Sigmoid colon (tissue), 6 donors: ENCODE measurements at regions not wholly inside any gene's neighbourhood (a gene's known extent, or its start where the extent isn't known, plus 50 kb on each side); places are given as distances from the start of the nearest gene placed in this dataset.

Experiments used
- DNase-seq: peaks from one replicate; pipeline ENCODE4 v3.0.0-alpha.2; 2019
- H3K27ac ChIP-seq, 4 donors: fragments of 200-600 bp; sonication (generic); one replicate each; pipeline ENCODE4 v1.5.1; 2016 to 2019; ENCODE audit warnings: mild to moderate bottlenecking in 1 of 4
- H3K27me3 ChIP-seq, 3 donors: fragments of 200-600 bp; sonication (generic); one replicate each; pipeline ENCODE4 v1.5.1; 2019; ENCODE audit warnings: mild to moderate bottlenecking in 1 of 3
- H3K36me3 ChIP-seq, 4 donors: fragments of 200-600 bp; sonication (generic); one replicate each; pipeline ENCODE4 v1.5.1; 2016 to 2019
- H3K4me1 ChIP-seq, 4 donors: fragments of 200-600 bp; sonication (generic); one replicate each; pipeline ENCODE4 v1.5.1; 2017 to 2019
- H3K4me3 ChIP-seq, 4 donors: fragments of 200-600 bp; sonication (generic); one replicate each; pipeline ENCODE4 v1.5.1; 2017 to 2019; ENCODE audit warnings: mild to moderate bottlenecking in 2 of 4, moderate library complexity in 1 of 4
- H3K9me3 ChIP-seq, 4 donors: fragments of 200-600 bp in 3 of 4; sonication (generic) in 3 of 4; one replicate each; pipeline versions ENCODE4 v1.5.1 to v1.6.1; 2013 to 2019
- EP300 ChIP-seq, 4 donors: sonication (generic); formaldehyde crosslinking; IDR thresholded peaks; one replicate each; pipeline ENCODE4 v1.6.1; 2017; ENCODE audit warnings: antibody characterized with exemption in 4 of 4
- POLR2A ChIP-seq, 2 donors: fragments of 450-650 bp; IDR thresholded peaks; one replicate each; pipeline ENCODE4 v1.6.1; 2016; ENCODE audit warnings: antibody characterized with exemption in 2 of 2, mild to moderate bottlenecking in 2 of 2, moderate library complexity in 2 of 2
- POLR2AphosphoS5 ChIP-seq, 4 donors: sonication (generic); formaldehyde crosslinking; IDR thresholded peaks; one replicate each; pipeline ENCODE4 v1.6.1; 2017; ENCODE audit warnings: antibody characterized with exemption in 4 of 4
- WGBS, 2 donors: extraction: QIAGEN DNeasy Blood & Tissue Kit; methylation state at CpG; one replicate each; pipeline ENCODE4 v1.1.7; 2013; 5-methylcytosine and 5-hydroxymethylcytosine counted together
- intact Hi-C: fragments of 100-400 bp; cut with DNase I; formaldehyde crosslinking; loops from one replicate; pipeline ENCODE4 v1.15.1; 2023
- TF ChIP-seq, protein P1 (sequence below), 4 experiments: fragments of 450-650 bp in 3 of 4; fragments of 200-600 bp in 1 of 4; IDR thresholded peaks; one replicate each; pipeline ENCODE4 v1.5.1; 2016 to 2019; ENCODE audit warnings: antibody characterized with exemption in 4 of 4, mild to moderate bottlenecking in 3 of 4, moderate library complexity in 2 of 4
- donor health status: healthy with polysubstance abuse.
- donor health status: healthy.

DNA sequence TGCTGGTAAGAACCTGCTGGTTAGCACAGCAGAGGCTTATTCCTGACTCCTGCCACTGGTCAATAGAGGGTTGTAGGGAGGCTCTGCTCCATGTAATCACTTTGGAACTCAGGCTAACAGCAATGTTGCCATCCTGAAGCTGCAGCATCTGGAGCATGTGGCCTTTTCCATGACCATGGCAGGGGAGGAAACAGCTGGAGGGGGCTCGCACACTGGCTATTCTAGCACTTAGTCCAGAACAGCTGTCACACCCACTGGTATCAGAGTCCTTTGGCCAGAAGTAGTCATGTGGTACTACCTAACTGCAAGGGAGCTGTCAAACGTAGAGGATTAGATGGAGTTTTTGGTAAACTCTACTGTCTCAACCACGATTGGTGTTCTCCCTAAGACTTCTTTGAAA, 450.0 kb downstream of the RPS24 start:
- H3K36me3 ChIP-seq: no peaks in the 10 kb centered on the region
- H3K9me3 ChIP-seq: no peaks in the 10 kb centered on the region
- H3K27me3 ChIP-seq: no peaks in the 10 kb centered on the region
- WGBS, 2 donors: 68 to 85% methylated on average over 3 of the region's 3 CpGs
- no peak for DNase-seq
- H3K4me3 ChIP-seq: no peak overlapping the region
- TF ChIP-seq POLR2A (IDR thresholded peaks at IDR 0.05) (no peak), EP300 (IDR thresholded peaks at IDR 0.05) (no peak), POLR2AphosphoS5 (IDR thresholded peaks at IDR 0.05) (no peak)
- TF ChIP-seq, protein P1, sequence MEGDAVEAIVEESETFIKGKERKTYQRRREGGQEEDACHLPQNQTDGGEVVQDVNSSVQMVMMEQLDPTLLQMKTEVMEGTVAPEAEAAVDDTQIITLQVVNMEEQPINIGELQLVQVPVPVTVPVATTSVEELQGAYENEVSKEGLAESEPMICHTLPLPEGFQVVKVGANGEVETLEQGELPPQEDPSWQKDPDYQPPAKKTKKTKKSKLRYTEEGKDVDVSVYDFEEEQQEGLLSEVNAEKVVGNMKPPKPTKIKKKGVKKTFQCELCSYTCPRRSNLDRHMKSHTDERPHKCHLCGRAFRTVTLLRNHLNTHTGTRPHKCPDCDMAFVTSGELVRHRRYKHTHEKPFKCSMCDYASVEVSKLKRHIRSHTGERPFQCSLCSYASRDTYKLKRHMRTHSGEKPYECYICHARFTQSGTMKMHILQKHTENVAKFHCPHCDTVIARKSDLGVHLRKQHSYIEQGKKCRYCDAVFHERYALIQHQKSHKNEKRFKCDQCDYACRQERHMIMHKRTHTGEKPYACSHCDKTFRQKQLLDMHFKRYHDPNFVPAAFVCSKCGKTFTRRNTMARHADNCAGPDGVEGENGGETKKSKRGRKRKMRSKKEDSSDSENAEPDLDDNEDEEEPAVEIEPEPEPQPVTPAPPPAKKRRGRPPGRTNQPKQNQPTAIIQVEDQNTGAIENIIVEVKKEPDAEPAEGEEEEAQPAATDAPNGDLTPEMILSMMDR (IDR thresholded peaks at IDR 0.05): no peak
- intact Hi-C loops: no loop called here
- H3K27ac ChIP-seq: no peak overlapping the region
- H3K4me1 ChIP-seq: peaks cover 0 to 6% (median 0%) of the 10 kb centered on the region in 4 donors

GRCh38 chr10:78489034-78489433, 455.4 kb downstream of the RPS24 start:
- no peak overlapping the region for H3K27ac ChIP-seq
- intact Hi-C loops: no loop called here
- 77 to 84% methylated on average over 1 of the region's 1 CpG for WGBS, 2 donors
- H3K4me3 ChIP-seq: no peak overlapping the region
- no peaks in the 10 kb centered on the region for H3K36me3 ChIP-seq
- peaks cover 0 to 5% (median 4%) of the 10 kb centered on the region in 4 donors for H3K9me3 ChIP-seq
- TF ChIP-seq POLR2AphosphoS5 (IDR thresholded peaks at IDR 0.05) (no peak), EP300 (IDR thresholded peaks at IDR 0.05) (no peak), POLR2A (IDR thresholded peaks at IDR 0.05) (no peak)
- TF ChIP-seq, protein P1 (IDR thresholded peaks at IDR 0.05): no peak
- no peaks in the 10 kb centered on the region for H3K27me3 ChIP-seq
- H3K4me1 ChIP-seq: peaks cover 0 to 3% (median 0%) of the 10 kb centered on the region in 4 donors
- DNase-seq: no peak

GRCh38 chr10:78491812-78492211, 458.1 kb downstream of the RPS24 start:
- Histone ChIP-seq H3K9me3 (peaks cover 0 to 5% (median 4%) of the 10 kb centered on the region in 4 donors), H3K4me1 (no peaks in the 10 kb centered on the region), H3K36me3 (no peaks in the 10 kb centered on the region), H3K4me3 (no peak overlapping the region), H3K27ac (no peak overlapping the region), H3K27me3 (no peaks in the 10 kb centered on the region)
- 77% methylated on average over 5 of the region's 5 CpGs for WGBS, 2 donors
- intact Hi-C loops: no loop called here
- no peak for DNase-seq
- TF ChIP-seq POLR2AphosphoS5 (IDR thresholded peaks at IDR 0.05) (no peak), POLR2A (IDR thresholded peaks at IDR 0.05) (no peak), EP300 (IDR thresholded peaks at IDR 0.05) (no peak)
- TF ChIP-seq, protein P1 (IDR thresholded peaks at IDR 0.05): no peak

DNA sequence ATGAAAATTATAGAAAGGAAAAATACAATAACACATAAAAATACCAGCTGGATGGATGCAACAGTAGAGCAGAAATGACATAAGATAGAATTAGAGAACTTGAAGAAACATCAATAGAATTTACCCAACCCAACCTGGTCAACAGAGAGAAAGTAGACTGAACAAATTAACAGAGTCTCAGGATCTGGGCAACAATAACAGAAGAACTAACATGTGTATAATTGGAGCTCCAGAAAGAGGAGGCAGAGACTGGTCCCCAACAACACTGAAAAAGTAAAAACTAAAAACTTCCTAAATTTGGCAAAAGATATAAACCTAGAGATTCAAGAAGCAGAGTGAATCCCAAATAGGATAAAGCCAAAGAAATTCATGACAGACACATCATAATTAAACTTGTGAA, 458.8 kb downstream of the RPS24 start:
- no peaks in the 10 kb centered on the region for H3K36me3 ChIP-seq
- DNase-seq: no peak
- H3K4me1 ChIP-seq: no peaks in the 10 kb centered on the region
- intact Hi-C loops: no loop called here
- TF ChIP-seq, protein P1 (IDR thresholded peaks at IDR 0.05): no peak
- H3K27me3 ChIP-seq: no peaks in the 10 kb centered on the region
- H3K27ac ChIP-seq: no peak overlapping the region
- H3K4me3 ChIP-seq: no peak overlapping the region
- H3K9me3 ChIP-seq: peaks cover 0 to 5% (median 4%) of the 10 kb centered on the region in 4 donors

DNA sequence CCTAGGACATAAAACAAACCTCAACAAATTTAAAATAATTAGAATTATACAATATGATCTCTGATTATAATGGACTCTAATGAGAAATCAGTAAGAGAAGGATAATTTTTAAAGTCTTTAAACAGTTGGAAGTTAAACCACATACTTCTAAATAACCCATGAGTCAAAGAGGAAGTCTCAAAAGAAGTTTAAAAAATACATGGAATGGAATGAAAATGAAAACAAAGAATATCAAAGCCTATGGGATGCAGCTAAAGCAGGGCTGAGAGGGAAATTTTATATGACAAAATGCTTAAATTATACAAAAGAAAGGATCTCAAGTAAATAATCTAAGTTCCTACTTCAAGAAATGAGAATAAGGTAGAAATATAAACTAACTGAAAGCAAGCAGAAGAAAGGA, 460.5 kb downstream of the RPS24 start:
- DNase-seq: no peak
- TF ChIP-seq POLR2AphosphoS5 (IDR thresholded peaks at IDR 0.05) (no peak), POLR2A (IDR thresholded peaks at IDR 0.05) (no peak), EP300 (IDR thresholded peaks at IDR 0.05) (no peak)
- TF ChIP-seq, protein P1 (IDR thresholded peaks at IDR 0.05): no peak
- Histone ChIP-seq H3K27ac (no peak overlapping the region), H3K4me1 (no peaks in the 10 kb centered on the region), H3K4me3 (no peak overlapping the region), H3K9me3 (peaks cover 0 to 5% (median 3%) of the 10 kb centered on the region in 4 donors), H3K27me3 (no peaks in the 10 kb centered on the region), H3K36me3 (no peaks in the 10 kb centered on the region)
- intact Hi-C loops: no loop called here
